HEK293 (cell line): ENCODE measurements at regions not wholly inside any gene's neighbourhood (a gene's known extent, or its start where the extent isn't known, plus 50 kb on each side); places are given as distances from the start of the nearest gene placed in this dataset.
A peak's percentile ranks its signal among the peaks of the same experiment; 100 is the strongest.
"Not testable (repeated sequence)": the region's sequence is repeated elsewhere in the genome, so short reads cannot be mapped to it uniquely, and the experiment has no call there.

ENCODE experiments used
- CTCF ChIA-PET: fragments of 350-600 bp; formaldehyde crosslinking; extraction: SDS; loops from one replicate; lab custom pipeline; 2021; ENCODE audit warnings: antibody characterized with exemption; lab: Yijun Ruan, JAX
- POLR2A ChIA-PET: fragments of 300-600 bp; formaldehyde crosslinking; extraction: SDS; loops from one replicate; lab custom pipeline; 2020; ENCODE audit warnings: antibody characterized with exemption, inconsistent platforms; lab: Yijun Ruan, JAX
- H3K27ac ChIP-seq: fragments of 200-500 bp; sonication (Bioruptor generic); 2 replicates; pipeline ENCODE4 v1.5.1; 2014; ENCODE audit warnings: low read depth, low read length, control low read depth, inconsistent platforms; ENCODE audit errors: extremely low read depth
- H3K36me3 ChIP-seq, 2 experiments: fragments of 200-500 bp in 1 of 2; sonication (Bioruptor generic) in 1 of 2; 1 replicate in 1 of 2; 2 replicates in 1 of 2; pipeline ENCODE4 v1.5.1; 2014 to 2017; ENCODE audit warnings: inconsistent platforms in 2 of 2, low read length in 2 of 2; ENCODE audit not compliant: control insufficient read depth in 2 of 2, insufficient read depth in 1 of 2
- H3K4me1 ChIP-seq: fragments of 200-500 bp; sonication (Bioruptor generic); 2 replicates; pipeline ENCODE4 v1.5.1; 2014; ENCODE audit warnings: mild to moderate bottlenecking, low read length, inconsistent platforms; ENCODE audit not compliant: control insufficient read depth, insufficient read depth
- H3K4me3 ChIP-seq: 2 replicates; pipeline ENCODE4 v1.5.1; 2011; ENCODE audit warnings: low read depth, mild to moderate bottlenecking, control low read depth, low read length, moderate library complexity
- H3K9me3 ChIP-seq: fragments of 200-500 bp; sonication (Bioruptor generic); 2 replicates; pipeline ENCODE4 v1.5.1; 2014; ENCODE audit warnings: low read depth, low read length, inconsistent platforms; ENCODE audit not compliant: control insufficient read depth, insufficient read depth
- OSR2 ChIP-seq: fragments of 450-650 bp; formaldehyde crosslinking; IDR thresholded peaks from 2 replicates; pipeline ENCODE4 v1.5.1; 2016; ENCODE audit warnings: missing biosample characterization, missing genetic modification characterization
- SCRT2 ChIP-seq: fragments of 450-650 bp; formaldehyde crosslinking; IDR thresholded peaks from 2 replicates; pipeline ENCODE4 v1.5.1; 2016; ENCODE audit warnings: missing biosample characterization, missing genetic modification characterization
- WT1 ChIP-seq: fragments of 450-650 bp; formaldehyde crosslinking; IDR thresholded peaks from 2 replicates; pipeline ENCODE4 v1.5.1; 2016; ENCODE audit warnings: missing biosample characterization, missing genetic modification characterization
- ZBTB21 ChIP-seq: fragments of 450-650 bp; formaldehyde crosslinking; IDR thresholded peaks from 2 replicates; pipeline ENCODE4 v1.5.1; 2017; ENCODE audit warnings: missing biosample characterization, missing genetic modification characterization
- ZNF114 ChIP-seq: fragments of 450-650 bp; formaldehyde crosslinking; IDR thresholded peaks from 2 replicates; pipeline ENCODE4 v1.5.0; 2017; ENCODE audit warnings: missing biosample characterization, missing genetic modification characterization
- ZNF146 ChIP-seq: fragments of 450-650 bp; formaldehyde crosslinking; IDR thresholded peaks from 2 replicates; pipeline ENCODE4 v1.5.1; 2016; ENCODE audit warnings: missing biosample characterization, missing genetic modification characterization
- ZNF148 ChIP-seq: fragments of 450-650 bp; formaldehyde crosslinking; IDR thresholded peaks from 2 replicates; pipeline ENCODE4 v1.5.0; 2017; ENCODE audit warnings: missing biosample characterization, missing genetic modification characterization, borderline replicate concordance
- ZNF350 ChIP-seq: fragments of 450-650 bp; formaldehyde crosslinking; IDR thresholded peaks from 2 replicates; pipeline ENCODE4 v1.5.0; 2017; ENCODE audit warnings: missing biosample characterization, mild to moderate bottlenecking, missing genetic modification characterization
- ZNF354C ChIP-seq: fragments of 450-650 bp; formaldehyde crosslinking; IDR thresholded peaks from 2 replicates; pipeline ENCODE4 v1.5.1; 2016; ENCODE audit warnings: missing biosample characterization, missing genetic modification characterization, low read depth, borderline replicate concordance
- ZNF423 ChIP-seq: fragments of 450-650 bp; formaldehyde crosslinking; IDR thresholded peaks from 2 replicates; pipeline ENCODE4 v1.5.1; 2016; ENCODE audit warnings: missing biosample characterization, missing genetic modification characterization
- ZNF488 ChIP-seq: fragments of 450-650 bp; formaldehyde crosslinking; IDR thresholded peaks from 2 replicates; pipeline ENCODE4 v1.5.1; 2016; ENCODE audit warnings: missing biosample characterization, missing genetic modification characterization
- ZNF549 ChIP-seq: fragments of 450-650 bp; IDR thresholded peaks from 2 replicates; pipeline ENCODE4 v1.5.1; 2018; ENCODE audit warnings: missing biosample characterization, missing genetic modification characterization, mild to moderate bottlenecking, inconsistent platforms, moderate library complexity
- ZNF555 ChIP-seq: fragments of 450-650 bp; formaldehyde crosslinking; conservative IDR thresholded peaks from 2 replicates; pipeline ENCODE4 v1.5.1; 2017; ENCODE audit warnings: missing biosample characterization, mild to moderate bottlenecking, missing genetic modification characterization, inconsistent platforms
- ZNF561 ChIP-seq: fragments of 450-650 bp; IDR thresholded peaks from 2 replicates; pipeline ENCODE4 v1.5.1; 2018; ENCODE audit warnings: missing biosample characterization, missing genetic modification characterization, borderline replicate concordance
- ZNF639 ChIP-seq: fragments of 450-650 bp; formaldehyde crosslinking; IDR thresholded peaks from 2 replicates; pipeline ENCODE4 v1.5.1; 2016; ENCODE audit warnings: missing biosample characterization, missing genetic modification characterization
- ZNF747 ChIP-seq: fragments of 450-650 bp; formaldehyde crosslinking; IDR thresholded peaks from 2 replicates; pipeline ENCODE4 v1.5.1; 2016; ENCODE audit warnings: missing biosample characterization, missing genetic modification characterization
- ZNF777 ChIP-seq: fragments of 450-650 bp; formaldehyde crosslinking; IDR thresholded peaks from 2 replicates; pipeline ENCODE4 v1.5.1; 2017; ENCODE audit warnings: missing biosample characterization, missing genetic modification characterization, borderline replicate concordance
- ZNF837 ChIP-seq: fragments of 450-650 bp; formaldehyde crosslinking; IDR thresholded peaks from 2 replicates; pipeline ENCODE4 v1.5.1; 2016; ENCODE audit warnings: missing biosample characterization, missing genetic modification characterization
- TF ChIP-seq, protein P1 (sequence below): fragments of 450-650 bp; formaldehyde crosslinking; IDR thresholded peaks from 2 replicates; pipeline ENCODE4 v1.5.1; 2017; ENCODE audit warnings: missing biosample characterization, mild to moderate bottlenecking, missing genetic modification characterization, moderate library complexity
- TF ChIP-seq, protein P2 (sequence below): fragments of 450-650 bp; formaldehyde crosslinking; IDR thresholded peaks from 2 replicates; pipeline ENCODE4 v1.5.1; 2016; ENCODE audit warnings: missing biosample characterization, missing genetic modification characterization

GRCh38 chr6:90358036-90358770 lies 61.6 kb upstream of the BACH2 start:
- CTCF ChIA-PET, H3K27ac ChIP-seq, POLR2A ChIA-PET, H3K36me3 ChIP-seq, H3K9me3 ChIP-seq: not testable (repeated sequence)
- TF ChIP-seq SCRT2 (tag by site-specific recombination) (peak; percentile 71), ZNF146 (tag by site-specific recombination) (peak; percentile 48; the same call in 1 of the 2 replicates)
- TF ChIP-seq, all 188 proteins: peak for 2; not testable (repeated sequence) for 186
- H3K4me3 ChIP-seq, H3K4me1 ChIP-seq: not testable (repeated sequence)

DNA sequence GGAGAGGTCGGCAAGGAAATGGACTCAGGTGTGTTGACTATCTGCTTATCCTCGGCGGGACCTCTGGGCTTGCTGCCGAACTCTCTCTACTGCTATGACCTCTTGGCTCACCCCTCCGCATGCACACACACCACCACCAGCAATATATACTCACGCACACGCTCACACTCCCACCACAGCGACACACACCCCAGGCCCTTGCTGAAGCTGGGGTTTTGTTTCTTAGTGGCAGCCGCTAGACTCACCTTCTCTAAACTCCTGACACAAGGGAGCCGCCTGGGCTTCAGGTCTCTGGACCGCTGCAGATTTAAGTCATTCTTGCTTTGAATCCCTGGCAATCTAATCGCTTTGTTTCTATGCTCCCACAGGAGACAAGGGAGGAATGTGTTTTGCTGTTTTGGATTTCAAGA lies 59.4 kb upstream of the BACH2 start:
- no peak overlapping the region for H3K4me3 ChIP-seq
- no peak overlapping the region for H3K27ac ChIP-seq
- H3K9me3 ChIP-seq, result no peaks in the 10 kb centered on the region
- no peaks in the 10 kb centered on the region for H3K4me1 ChIP-seq
- no peak for TF ChIP-seq OSR2
- TF ChIP-seq ZNF555, result no peak
- no peak for TF ChIP-seq ZNF549 (tag by site-specific recombination)
- TF ChIP-seq ZNF639, result no peak
- TF ChIP-seq ZNF350, result no peak
- TF ChIP-seq, protein P1, sequence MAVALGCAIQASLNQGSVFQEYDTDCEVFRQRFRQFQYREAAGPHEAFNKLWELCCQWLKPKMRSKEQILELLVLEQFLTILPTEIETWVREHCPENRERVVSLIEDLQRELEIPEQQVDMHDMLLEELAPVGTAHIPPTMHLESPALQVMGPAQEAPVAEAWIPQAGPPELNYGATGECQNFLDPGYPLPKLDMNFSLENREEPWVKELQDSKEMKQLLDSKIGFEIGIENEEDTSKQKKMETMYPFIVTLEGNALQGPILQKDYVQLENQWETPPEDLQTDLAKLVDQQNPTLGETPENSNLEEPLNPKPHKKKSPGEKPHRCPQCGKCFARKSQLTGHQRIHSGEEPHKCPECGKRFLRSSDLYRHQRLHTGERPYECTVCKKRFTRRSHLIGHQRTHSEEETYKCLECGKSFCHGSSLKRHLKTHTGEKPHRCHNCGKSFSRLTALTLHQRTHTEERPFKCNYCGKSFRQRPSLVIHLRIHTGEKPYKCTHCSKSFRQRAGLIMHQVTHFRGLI (tag by site-specific recombination), result no peak
- no peak for TF ChIP-seq ZNF423 (tag by site-specific recombination)
- TF ChIP-seq, protein P2, sequence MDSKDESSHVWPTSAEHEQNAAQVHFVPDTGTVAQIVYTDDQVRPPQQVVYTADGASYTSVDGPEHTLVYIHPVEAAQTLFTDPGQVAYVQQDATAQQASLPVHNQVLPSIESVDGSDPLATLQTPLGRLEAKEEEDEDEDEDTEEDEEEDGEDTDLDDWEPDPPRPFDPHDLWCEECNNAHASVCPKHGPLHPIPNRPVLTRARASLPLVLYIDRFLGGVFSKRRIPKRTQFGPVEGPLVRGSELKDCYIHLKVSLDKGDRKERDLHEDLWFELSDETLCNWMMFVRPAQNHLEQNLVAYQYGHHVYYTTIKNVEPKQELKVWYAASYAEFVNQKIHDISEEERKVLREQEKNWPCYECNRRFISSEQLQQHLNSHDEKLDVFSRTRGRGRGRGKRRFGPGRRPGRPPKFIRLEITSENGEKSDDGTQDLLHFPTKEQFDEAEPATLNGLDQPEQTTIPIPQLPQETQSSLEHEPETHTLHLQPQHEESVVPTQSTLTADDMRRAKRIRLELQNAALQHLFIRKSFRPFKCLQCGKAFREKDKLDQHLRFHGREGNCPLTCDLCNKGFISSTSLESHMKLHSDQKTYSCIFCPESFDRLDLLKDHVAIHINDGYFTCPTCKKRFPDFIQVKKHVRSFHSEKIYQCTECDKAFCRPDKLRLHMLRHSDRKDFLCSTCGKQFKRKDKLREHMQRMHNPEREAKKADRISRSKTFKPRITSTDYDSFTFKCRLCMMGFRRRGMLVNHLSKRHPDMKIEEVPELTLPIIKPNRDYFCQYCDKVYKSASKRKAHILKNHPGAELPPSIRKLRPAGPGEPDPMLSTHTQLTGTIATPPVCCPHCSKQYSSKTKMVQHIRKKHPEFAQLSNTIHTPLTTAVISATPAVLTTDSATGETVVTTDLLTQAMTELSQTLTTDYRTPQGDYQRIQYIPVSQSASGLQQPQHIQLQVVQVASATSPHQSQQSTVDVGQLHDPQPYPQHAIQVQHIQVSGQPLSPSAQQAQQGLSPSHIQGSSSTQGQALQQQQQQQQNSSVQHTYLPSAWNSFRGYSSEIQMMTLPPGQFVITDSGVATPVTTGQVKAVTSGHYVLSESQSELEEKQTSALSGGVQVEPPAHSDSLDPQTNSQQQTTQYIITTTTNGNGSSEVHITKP, result no peak
- TF ChIP-seq ZNF747 (tag by site-specific recombination), result no peak
- TF ChIP-seq ZNF114 (tag by site-specific recombination), result no peak
- TF ChIP-seq ZNF837, result no peak
- no peak for TF ChIP-seq WT1 (tag by site-specific recombination)
- TF ChIP-seq ZNF488, result no peak
- no peak for TF ChIP-seq ZNF561 (tag by site-specific recombination)
- TF ChIP-seq ZNF148 (tag by site-specific recombination), result no peak
- no peak for TF ChIP-seq ZNF354C (tag by site-specific recombination)
- no peak for TF ChIP-seq ZBTB21 (tag by site-specific recombination)
- no peak for TF ChIP-seq ZNF777 (tag by site-specific recombination)
- no peaks in the 10 kb centered on the region for H3K36me3 ChIP-seq
- CTCF ChIA-PET, result interaction anchor here (0.6 kb wide), 1 partner anchor 54 kb away, joined by 3 read pairs; no protein-coding TSS in a partner anchor
- POLR2A ChIA-PET, result no interaction called here
